ENCODE measurements at regions not wholly inside any gene's neighbourhood (a gene's known extent, or its start where the extent isn't known, plus 50 kb on each side); places are given as distances from the start of the nearest gene placed in this dataset.

DNA sequence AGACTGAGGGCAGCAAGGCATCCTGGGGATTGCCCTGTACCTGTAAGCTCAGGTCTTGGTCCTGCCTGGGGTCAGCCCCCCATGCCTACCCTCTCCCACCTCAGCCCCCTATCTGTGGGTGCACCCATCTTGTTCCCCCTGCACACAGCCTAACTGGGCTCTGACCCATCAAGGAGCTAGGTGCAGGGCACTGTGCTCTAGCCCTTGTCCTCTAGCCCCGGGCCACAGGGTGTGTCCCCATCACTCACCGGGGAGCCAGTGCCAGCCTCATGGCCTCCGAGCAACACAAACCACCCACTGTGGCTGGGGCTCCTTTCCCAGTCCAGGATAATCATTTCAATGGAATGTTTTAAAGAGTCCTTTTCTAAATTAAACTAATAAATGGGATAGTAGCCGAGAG, 293.9 kb upstream of the PLET1 start:
- no peak for DNase-seq (ENCODE audit: low spot score in 2 of 2)

DNA sequence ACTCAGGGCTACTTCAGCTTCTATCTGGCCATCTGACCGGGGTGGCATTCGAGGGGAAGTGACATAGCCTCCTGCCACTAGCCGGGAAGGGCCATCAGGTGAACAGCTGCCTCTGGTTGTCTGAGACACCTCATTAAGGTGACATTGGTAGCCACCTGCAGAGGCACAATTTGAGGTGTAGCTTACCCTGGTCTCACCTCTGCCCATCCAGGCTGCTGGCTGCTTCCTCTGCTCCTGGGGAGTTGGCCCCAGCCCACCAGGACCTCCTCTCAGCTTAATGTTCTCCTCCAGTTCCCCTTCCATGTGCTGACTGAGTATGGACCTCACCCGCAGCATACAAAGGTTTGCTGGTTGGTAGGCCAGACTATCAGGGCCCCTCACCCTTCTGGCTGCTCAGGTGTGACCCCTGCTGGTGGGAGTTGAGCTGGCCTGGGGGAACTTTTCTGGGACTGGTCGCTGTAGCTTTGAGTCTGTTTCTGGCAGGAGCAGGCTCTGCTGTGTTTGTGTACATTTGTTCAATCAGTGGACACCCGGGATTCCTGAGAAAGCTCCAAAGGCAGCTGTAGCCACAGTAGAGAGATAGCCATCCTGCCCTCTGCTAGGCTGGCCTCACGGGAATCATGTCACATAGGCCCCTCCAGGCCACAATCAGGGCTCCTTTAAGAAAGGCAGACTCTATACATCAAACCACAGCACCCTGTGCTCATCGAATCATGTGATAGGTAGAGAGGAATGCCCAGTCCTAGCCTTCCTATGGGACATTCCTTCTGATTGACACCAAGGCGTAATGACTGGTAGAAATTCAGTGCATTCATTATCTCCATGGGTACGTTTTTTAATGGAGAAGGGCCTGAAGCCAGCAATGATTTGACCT, 295.1 kb upstream of the PLET1 start:
- intact Hi-C loops (cut with DNase I; ENCODE audit: low total_unique reads): no loop called here
- no peak for DNase-seq (ENCODE audit: low spot score in 2 of 2)
- no peak for TF ChIP-seq POLR2A (IDR thresholded peaks at IDR 0.05)
- TF ChIP-seq, protein P1, sequence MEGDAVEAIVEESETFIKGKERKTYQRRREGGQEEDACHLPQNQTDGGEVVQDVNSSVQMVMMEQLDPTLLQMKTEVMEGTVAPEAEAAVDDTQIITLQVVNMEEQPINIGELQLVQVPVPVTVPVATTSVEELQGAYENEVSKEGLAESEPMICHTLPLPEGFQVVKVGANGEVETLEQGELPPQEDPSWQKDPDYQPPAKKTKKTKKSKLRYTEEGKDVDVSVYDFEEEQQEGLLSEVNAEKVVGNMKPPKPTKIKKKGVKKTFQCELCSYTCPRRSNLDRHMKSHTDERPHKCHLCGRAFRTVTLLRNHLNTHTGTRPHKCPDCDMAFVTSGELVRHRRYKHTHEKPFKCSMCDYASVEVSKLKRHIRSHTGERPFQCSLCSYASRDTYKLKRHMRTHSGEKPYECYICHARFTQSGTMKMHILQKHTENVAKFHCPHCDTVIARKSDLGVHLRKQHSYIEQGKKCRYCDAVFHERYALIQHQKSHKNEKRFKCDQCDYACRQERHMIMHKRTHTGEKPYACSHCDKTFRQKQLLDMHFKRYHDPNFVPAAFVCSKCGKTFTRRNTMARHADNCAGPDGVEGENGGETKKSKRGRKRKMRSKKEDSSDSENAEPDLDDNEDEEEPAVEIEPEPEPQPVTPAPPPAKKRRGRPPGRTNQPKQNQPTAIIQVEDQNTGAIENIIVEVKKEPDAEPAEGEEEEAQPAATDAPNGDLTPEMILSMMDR (IDR thresholded peaks at IDR 0.05): peak in 2 of 3 donors; percentile 26 to 38

More for the DNA sequence above, 293.9 kb upstream of the PLET1 start:
- no peaks in the 10 kb centered on the region for H3K36me3 ChIP-seq
- H3K4me3 ChIP-seq: no peak overlapping the region
- H3K27me3 ChIP-seq: no peaks in the 10 kb centered on the region
- TF ChIP-seq POLR2A (IDR thresholded peaks at IDR 0.05) (no peak), POLR2AphosphoS5 (IDR thresholded peaks at IDR 0.05) (no peak)
- TF ChIP-seq, protein P1 (IDR thresholded peaks at IDR 0.05): no peak
- no peaks in the 10 kb centered on the region for H3K4me1 ChIP-seq
- no peak overlapping the region for H3K27ac ChIP-seq
- intact Hi-C loops (cut with DNase I; ENCODE audit: low total_unique reads): no loop called here
- no peaks in the 10 kb centered on the region for H3K9me3 ChIP-seq

DNA sequence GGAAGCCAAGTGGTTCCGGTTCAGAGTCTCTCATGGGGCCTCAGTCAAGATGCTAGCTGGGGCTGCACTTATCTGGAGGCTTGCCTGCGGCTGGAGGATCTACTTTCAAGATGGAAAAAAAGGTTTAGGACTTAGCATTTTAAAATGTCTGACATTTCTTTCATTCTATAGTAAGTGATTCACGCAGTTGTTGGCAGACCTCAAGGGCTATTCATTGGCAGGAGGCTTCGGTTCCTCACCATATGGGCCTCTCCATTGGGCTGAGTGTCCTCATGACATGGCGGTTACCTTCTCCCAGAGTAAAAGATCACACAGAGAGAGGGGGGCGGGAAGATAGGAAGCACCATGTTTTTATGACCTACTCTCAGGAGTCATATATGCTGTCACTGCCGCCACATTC, 298.0 kb upstream of the PLET1 start:
- TF ChIP-seq, protein P1 (IDR thresholded peaks at IDR 0.05): no peak
- TF ChIP-seq POLR2AphosphoS5 (IDR thresholded peaks at IDR 0.05) (no peak), POLR2A (IDR thresholded peaks at IDR 0.05) (no peak)
- no peaks in the 10 kb centered on the region for H3K4me1 ChIP-seq
- no peaks in the 10 kb centered on the region for H3K9me3 ChIP-seq
- no peaks in the 10 kb centered on the region for H3K36me3 ChIP-seq
- no peak overlapping the region for H3K4me3 ChIP-seq
- intact Hi-C loops (cut with DNase I; ENCODE audit: low total_unique reads): no loop called here
- DNase-seq (ENCODE audit: low spot score in 2 of 2): no peak
- H3K27me3 ChIP-seq: no peaks in the 10 kb centered on the region
- no peak overlapping the region for H3K27ac ChIP-seq

More for the DNA sequence above, 295.1 kb upstream of the PLET1 start:
- Histone ChIP-seq H3K36me3 (no peaks in the 10 kb centered on the region), H3K9me3 (no peaks in the 10 kb centered on the region), H3K27me3 (no peaks in the 10 kb centered on the region), H3K4me3 (no peak overlapping the region), H3K4me1 (no peaks in the 10 kb centered on the region), H3K27ac (no peak overlapping the region)

DNA sequence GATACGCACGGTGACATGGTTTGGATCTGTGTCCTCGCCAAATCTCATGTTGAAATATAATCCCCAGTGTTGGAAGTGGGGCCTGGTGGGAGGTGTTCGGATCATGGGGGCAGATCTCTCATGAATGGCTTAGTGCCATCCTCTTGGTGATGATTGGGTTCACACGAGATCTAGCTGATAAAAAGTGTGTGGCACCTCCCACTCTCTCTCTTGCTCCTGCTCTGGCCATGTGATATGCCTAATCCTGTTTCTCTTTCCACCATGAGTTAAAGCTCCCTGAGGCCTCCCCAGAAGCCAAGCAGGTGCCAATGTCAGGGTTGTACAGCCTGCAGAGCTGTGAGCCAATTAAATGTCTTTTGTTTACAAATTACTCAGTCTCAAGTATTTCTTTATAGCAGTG, 303.1 kb upstream of the PLET1 start:
- no peaks in the 10 kb centered on the region for H3K36me3 ChIP-seq
- H3K27ac ChIP-seq: peak overlapping the region; percentile 47 to 58
- H3K9me3 ChIP-seq: no peaks in the 10 kb centered on the region
- H3K27me3 ChIP-seq: no peaks in the 10 kb centered on the region
- no peak overlapping the region for H3K4me3 ChIP-seq
- no peaks in the 10 kb centered on the region for H3K4me1 ChIP-seq
- intact Hi-C loops (cut with DNase I; ENCODE audit: low total_unique reads): no loop called here
- no peak for DNase-seq (ENCODE audit: low spot score in 2 of 2)
- TF ChIP-seq POLR2A (IDR thresholded peaks at IDR 0.05) (no peak), POLR2AphosphoS5 (IDR thresholded peaks at IDR 0.05) (no peak)
- TF ChIP-seq, protein P1 (IDR thresholded peaks at IDR 0.05): no peak

DNA sequence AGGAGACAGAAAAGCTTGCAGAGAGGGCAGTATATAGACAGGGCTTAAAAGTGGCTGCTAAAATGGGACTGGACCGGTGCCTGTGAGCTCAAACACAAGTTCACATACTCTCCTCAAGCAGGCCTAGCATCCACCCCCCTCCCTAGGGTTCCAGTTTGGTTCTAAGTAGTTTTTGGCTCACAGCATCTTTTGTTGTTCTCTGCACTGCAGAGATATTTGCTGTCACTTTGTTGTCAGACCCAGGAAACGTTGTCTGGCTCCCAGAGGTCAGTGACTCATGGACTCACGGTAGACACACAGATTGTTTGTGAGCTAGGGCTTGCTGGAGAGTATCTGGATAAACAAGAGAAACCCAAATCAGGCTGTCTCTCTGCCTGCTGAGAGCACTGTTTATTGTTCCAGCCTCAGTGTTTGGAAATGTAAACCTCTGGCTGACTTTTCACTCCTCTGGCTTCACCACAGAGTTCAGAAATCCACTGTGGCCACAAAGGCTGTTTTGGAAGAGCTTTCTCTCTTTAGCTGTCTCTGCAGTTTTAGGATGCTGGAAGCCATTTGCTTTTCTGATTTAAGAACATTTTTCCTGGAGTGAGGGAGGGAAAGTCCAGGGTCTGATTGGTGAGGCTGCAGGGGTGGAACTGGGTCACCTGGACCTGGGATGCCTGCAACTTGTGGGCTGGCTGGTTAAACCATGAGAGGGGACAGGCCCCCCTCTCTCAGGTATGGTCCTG, 303.7 kb upstream of the PLET1 start:
- DNase-seq (ENCODE audit: low spot score in 2 of 2): peak in 1 of 2 donors; percentile 35
- Histone ChIP-seq H3K27me3 (no peaks in the 10 kb centered on the region), H3K36me3 (no peaks in the 10 kb centered on the region), H3K27ac (peak overlapping the region; percentile 47 to 58), H3K9me3 (no peaks in the 10 kb centered on the region), H3K4me3 (no peak overlapping the region), H3K4me1 (no peaks in the 10 kb centered on the region)
- intact Hi-C loops (cut with DNase I; ENCODE audit: low total_unique reads): no loop called here
- TF ChIP-seq, protein P1 (IDR thresholded peaks at IDR 0.05): no peak
- TF ChIP-seq POLR2AphosphoS5 (IDR thresholded peaks at IDR 0.05) (peak in 1 of 3 donors; percentile 10), POLR2A (IDR thresholded peaks at IDR 0.05) (no peak)

Measured in breast epithelium (tissue), 4 donors.